Lower leg skin (tissue), 3 donors: ENCODE measurements at regions not wholly inside any gene's neighbourhood (a gene's known extent, or its start where the extent isn't known, plus 50 kb on each side); places are given as distances from the start of the nearest gene placed in this dataset.

Experiments
- POLR2A ChIP-seq, 2 donors: fragments of 450-650 bp; IDR thresholded peaks; one replicate each; pipeline ENCODE4 v1.6.1; 2016 to 2017; ENCODE audit warnings: antibody characterized with exemption in 2 of 2, mild to moderate bottlenecking in 1 of 2, moderate library complexity in 1 of 2
- TF ChIP-seq, protein P1 (sequence below), 3 donors: fragments of 450-650 bp; IDR thresholded peaks; one replicate each; pipeline ENCODE4 v1.5.1; 2016; ENCODE audit warnings: antibody characterized with exemption in 3 of 3, mild to moderate bottlenecking in 3 of 3, moderate library complexity in 2 of 3

- TF ChIP-seq, protein P1, sequence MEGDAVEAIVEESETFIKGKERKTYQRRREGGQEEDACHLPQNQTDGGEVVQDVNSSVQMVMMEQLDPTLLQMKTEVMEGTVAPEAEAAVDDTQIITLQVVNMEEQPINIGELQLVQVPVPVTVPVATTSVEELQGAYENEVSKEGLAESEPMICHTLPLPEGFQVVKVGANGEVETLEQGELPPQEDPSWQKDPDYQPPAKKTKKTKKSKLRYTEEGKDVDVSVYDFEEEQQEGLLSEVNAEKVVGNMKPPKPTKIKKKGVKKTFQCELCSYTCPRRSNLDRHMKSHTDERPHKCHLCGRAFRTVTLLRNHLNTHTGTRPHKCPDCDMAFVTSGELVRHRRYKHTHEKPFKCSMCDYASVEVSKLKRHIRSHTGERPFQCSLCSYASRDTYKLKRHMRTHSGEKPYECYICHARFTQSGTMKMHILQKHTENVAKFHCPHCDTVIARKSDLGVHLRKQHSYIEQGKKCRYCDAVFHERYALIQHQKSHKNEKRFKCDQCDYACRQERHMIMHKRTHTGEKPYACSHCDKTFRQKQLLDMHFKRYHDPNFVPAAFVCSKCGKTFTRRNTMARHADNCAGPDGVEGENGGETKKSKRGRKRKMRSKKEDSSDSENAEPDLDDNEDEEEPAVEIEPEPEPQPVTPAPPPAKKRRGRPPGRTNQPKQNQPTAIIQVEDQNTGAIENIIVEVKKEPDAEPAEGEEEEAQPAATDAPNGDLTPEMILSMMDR (IDR thresholded peaks at IDR 0.05) = no peak
- TF ChIP-seq POLR2A (IDR thresholded peaks at IDR 0.05) = no peak
Observed at GRCh38 chr15:22263738-22264137, 183.4 kb downstream of the OR4M2 start.
